HG03565 (cell line): ENCODE measurements at regions not wholly inside any gene's neighbourhood (a gene's known extent, or its start where the extent isn't known, plus 50 kb on each side); places are given as distances from the start of the nearest gene placed in this dataset.
A peak's percentile ranks its signal among the peaks of the same experiment; 100 is the strongest.

Experiments
- ATAC-seq: cut with Tn5 transposase; IDR thresholded peaks from one replicate; pipeline ENCODE4 v1.9.1; 2021; ENCODE audit warnings: mild to moderate bottlenecking, moderate library complexity; ENCODE audit not compliant: unreplicated experiment

DNA sequence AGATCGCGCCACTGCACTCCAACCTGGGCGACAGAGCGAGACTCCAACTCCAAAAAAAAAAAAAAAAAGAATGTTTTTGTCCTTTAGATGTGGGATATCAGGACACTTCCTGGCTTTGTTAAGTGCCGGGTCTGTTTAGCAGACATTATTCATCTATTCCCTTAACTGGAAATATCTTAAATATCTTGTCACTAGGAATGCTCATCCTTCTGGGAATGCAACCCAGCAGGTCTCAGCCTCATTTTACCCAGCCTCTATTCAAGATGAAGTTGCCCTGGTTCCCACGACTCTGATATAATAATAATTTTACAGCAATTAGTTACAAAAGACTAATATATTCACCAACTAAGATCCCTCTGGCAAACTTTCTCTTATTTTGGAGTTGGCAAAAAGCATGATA lies 260.9 kb upstream of the SLITRK3 start:
- ATAC-seq: no peak

- ATAC-seq: no peak
Measured at GRCh38 chr3:165455793-165456192, 259.6 kb upstream of the SLITRK3 start.

- ATAC-seq: no peak
Measured at GRCh38 chr3:165455360-165455759, 259.2 kb upstream of the SLITRK3 start.

DNA sequence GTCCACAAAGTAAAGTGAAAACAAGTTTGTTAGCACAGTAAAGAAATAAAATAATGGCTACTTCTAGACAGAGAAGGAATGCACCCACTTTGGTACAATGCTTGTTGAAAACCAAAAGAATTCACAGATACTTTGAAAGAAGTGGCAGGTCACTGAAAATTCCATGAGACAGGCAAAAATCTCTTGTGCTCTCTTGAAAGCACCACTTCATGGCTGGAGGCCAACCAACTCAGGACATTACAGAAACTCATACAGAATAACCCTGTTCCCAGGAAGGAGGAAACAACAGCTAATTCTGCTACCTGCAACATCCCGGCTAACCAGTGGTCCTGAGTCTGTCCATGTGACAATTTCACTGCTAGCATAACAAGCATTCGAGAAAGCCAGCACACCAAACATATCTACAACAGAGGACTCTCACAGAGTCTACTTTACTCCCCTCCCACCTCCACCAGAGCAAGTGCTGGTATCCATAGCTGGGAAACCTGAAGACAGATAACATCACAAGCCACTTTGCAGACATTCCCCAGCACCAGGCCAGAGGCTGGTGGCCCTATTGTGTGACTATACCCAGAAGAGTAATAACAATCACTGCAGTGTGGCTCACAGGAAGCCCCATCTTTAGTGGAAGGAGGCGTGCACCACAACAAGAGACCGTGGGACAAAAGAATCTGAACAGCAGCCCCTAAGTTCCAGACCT lies 255.3 kb upstream of the SLITRK3 start:
- ATAC-seq: no peak

DNA sequence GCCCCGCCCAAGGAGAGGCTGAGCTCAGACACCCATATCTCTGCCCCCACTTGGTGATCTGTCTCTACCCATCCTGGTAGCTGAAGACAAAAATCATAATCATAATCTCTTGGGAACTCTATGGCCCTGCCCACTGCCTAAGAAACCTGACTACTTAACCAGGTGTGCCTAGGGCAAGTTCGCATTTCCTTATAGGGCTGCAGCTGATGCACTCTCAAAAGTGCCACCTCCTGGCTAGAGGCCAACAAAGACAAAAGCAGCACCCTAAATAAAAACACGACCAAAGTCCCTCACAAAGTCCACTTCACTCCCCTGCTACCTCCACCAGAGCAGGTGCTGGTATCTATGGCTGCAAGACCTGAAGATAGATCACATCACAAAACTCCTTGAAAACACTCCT lies 250.4 kb upstream of the SLITRK3 start:
- no peak for ATAC-seq

GRCh38 chr3:165444745-165445144 lies 248.6 kb upstream of the SLITRK3 start:
- ATAC-seq: no peak

- no peak for ATAC-seq
Measured at GRCh38 chr3:165443664-165444063, 247.5 kb upstream of the SLITRK3 start.

GRCh38 chr3:165442061-165442460 lies 245.9 kb upstream of the SLITRK3 start:
- no peak for ATAC-seq

GRCh38 chr3:165440380-165440779 lies 244.2 kb upstream of the SLITRK3 start:
- peak; percentile 62 for ATAC-seq

GRCh38 chr3:165439765-165440164 lies 243.6 kb upstream of the SLITRK3 start:
- no peak for ATAC-seq

- no peak for ATAC-seq
Measured at GRCh38 chr3:165434516-165434915, 238.3 kb upstream of the SLITRK3 start.

DNA sequence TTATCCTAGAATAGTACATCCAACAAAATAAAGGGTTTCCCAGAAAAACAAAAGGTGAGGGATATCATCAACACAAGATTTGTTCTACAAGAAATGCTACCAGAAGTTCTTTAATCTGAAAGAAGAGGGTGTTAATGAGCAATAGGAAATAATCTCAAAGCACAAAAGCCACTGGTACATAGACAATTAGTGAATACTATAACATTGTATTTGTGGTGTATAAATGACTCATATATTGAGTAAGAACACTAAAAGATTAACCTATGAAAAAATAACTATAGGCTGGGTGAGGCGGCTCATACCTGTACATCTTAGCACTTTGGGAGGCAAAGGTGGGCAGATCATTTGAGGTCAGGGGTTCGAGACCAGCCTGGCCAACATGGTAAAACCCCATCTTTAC lies 210.2 kb upstream of the SLITRK3 start:
- no peak for ATAC-seq

DNA sequence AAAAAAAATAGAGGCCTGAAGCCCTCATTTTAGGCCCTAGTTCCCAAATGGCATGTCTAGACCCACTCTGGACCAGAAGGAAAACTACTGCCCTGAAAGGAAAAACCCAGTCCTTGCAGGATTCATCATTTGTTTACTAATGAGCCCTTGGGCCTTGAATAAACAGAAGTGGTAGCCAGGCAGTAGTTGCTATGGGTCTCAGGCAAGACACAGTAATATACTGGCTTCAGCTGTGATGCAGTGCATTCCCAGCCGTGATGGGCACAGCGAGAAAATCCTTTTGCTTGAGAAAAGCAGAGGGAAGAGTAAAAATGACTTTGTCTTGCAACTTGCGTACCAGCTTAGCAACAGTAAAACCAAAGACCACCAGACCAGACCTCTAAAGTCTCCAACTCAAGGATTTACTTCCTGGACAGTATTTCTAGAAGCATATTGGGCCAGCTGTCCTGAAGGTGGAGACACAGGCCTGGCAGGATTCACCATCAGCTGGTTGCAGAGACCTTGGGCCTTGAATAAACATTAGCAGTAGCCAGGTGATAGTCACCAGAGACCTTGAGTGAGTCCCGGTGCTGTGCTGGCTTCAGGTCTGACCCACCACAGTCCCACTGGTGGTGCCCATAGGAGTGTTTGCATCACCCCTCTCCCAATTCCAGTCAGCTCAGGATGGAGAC lies 208.3 kb upstream of the SLITRK3 start:
- ATAC-seq: no peak

DNA sequence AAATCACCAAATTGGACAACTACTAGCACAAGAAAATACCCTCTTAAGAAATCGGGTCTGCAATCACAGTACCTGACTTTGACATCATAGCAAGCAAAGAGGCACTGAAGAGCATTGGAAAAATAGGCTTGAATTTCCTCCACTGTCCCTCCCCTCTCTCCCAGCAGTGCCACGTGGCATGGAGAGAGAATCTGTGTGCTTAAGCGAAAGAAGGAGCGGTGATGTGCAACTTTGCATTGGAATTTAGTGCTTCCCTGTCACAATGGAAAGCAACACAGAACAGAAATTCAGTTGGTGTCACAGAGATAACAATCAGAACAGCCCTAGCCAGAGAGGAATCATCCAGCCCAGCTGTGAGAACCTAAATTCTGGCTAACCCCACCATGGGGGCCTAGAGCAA lies 207.5 kb upstream of the SLITRK3 start:
- ATAC-seq: no peak

DNA sequence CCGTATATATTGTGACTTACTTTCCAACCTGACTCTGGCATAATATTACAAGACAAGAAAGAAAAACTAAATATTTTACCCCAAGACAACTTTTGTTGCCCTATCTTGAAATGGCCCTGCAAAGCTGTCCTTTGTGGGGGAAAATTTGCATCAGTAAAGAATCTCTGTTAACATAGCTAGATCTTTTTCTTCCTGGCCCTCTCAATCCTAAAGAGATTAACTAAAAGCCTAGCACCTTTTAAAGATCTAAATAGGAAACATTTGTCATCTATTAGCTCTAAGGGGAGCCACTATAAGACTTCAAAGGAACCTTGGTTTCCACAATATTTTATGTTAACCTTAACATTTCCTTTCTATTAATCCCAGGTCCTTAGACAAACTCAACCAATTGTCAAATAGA lies 199.0 kb upstream of the SLITRK3 start:
- ATAC-seq: no peak

GRCh38 chr3:165393461-165393860 lies 197.3 kb upstream of the SLITRK3 start:
- no peak for ATAC-seq

- ATAC-seq: no peak
Measured at GRCh38 chr3:165390166-165390565, 194.0 kb upstream of the SLITRK3 start.

DNA sequence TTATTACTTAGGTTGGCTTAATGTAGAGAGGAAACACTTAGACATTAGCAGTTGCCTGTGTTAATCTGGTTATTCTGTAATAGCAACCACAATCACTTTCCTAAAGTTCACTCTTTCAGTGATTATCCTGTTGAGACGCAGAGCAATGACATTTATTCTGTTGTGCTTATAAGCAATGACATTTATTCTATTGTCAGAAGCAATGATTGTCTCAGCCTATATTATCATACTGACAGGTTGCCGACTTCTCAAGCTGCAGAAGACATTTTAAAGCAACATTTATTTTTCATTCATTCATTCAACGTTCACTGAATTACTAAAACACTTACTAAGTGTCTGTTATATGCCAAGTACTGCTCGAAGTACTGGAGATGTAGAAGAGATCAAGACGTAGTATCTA lies 193.5 kb upstream of the SLITRK3 start:
- ATAC-seq: no peak

DNA sequence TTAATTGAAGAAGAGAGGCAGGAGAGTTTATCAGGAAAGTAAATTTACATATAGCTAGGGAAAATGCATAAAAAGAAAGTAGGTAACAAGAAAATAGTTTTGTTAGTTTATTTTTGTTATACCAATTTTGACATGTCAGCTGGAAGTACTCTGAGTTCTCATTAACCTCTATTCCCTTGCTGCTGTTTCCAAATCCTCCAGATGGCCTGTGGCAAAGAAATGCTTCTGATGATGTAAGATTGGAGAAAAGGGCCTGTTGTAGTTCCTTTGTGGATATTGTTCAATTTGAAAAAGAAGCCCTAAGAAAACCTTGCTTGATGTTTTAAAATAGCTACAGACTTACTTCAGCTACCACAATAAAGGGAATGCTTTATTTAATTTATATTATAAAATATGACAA lies 192.9 kb upstream of the SLITRK3 start:
- ATAC-seq: no peak

- ATAC-seq: no peak
Measured at GRCh38 chr3:165383381-165383780, 187.2 kb upstream of the SLITRK3 start.

GRCh38 chr3:165382672-165383071 lies 186.5 kb upstream of the SLITRK3 start:
- no peak for ATAC-seq

DNA sequence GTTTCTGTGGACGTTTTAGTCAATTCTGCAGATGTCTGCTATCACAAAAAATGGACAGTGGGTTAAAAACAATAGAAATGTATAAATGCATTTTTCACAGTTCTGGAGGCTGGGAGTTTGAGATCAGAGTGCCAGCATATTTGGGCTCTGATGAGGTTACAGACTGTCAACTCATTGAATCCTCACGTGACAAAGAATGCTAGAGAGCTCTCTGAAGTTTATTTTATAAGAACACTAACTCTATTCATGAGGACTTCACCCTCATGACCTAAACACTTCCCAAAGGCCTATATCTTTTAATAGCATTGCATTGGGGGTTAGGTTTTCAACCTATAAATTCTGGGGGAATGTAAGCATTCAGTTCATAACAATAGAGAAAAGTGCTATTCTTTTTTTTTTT lies 182.6 kb upstream of the SLITRK3 start:
- ATAC-seq: no peak

DNA sequence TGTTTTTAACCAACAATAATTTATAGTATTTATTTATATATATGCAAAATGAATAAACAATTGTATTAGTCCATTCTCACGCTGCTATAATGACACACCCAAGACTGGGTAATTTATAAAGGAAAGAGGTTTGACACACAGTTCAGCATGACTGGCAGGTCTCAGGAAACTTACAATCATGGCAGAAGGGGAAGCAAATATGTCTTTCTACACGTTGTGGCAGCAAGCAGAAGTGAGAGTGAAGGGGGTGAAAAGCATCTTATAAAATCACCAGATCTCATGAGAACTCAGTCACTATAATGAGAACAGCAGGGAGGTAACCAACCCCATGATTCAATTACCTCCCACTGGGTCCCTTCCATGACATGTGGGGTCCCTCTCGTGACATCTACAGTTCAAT lies 162.8 kb upstream of the SLITRK3 start:
- ATAC-seq: no peak
